DMS53 treated with DMSO at 0.1 percent for 48 hours (cell line): ENCODE measurements at regions not wholly inside any gene's neighbourhood (a gene's known extent, or its start where the extent isn't known, plus 50 kb on each side); places are given as distances from the start of the nearest gene placed in this dataset.

ENCODE experiments used
- DNase-seq: peaks from one replicate; lab custom pipeline; 2025; ENCODE audit not compliant: unreplicated experiment; lab: John Stamatoyannopoulos, UW

DNA sequence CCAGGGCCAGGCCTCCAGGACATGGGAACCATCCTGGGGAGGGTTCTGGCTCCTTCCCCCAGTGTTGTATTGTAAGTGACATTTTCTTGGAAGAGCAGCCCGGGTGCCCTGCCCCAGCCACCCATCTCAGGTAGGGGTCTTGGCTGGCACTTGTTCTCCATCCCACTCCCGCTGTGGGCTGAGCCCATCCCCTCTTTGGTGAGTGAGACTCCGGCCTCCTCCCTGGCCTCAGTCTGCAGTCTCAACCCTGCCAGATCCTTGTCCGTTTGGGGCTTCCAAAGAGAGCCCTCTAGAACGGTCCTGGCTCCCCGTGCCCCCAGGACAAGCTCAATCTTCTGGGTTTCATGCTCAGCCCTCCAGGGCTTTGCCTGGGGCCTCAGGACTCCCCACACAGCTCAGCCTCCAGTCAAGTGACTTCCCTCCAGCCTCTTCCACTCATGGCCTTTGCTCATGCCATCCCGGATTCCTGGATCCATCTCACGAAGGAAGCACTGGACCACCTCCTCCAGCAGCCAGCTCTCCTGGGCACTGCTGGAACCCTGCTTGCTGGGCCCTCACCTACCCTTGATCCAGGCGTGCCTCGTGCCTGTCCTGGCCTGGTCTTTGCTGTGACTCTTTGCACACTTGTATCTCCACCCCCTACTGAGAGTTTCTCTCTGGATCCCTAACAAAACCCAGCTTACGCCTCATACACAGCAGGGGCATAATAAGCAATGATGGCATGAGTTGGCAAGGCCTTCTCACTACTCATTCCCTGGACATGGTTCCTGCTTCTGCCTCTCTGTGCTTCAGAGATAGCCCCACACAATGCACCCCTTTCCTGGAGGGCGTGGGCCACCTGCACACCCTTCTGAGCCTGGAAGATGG is 297.4 kb upstream of the RTL1 start:
- DNase-seq, result no peak

DNA sequence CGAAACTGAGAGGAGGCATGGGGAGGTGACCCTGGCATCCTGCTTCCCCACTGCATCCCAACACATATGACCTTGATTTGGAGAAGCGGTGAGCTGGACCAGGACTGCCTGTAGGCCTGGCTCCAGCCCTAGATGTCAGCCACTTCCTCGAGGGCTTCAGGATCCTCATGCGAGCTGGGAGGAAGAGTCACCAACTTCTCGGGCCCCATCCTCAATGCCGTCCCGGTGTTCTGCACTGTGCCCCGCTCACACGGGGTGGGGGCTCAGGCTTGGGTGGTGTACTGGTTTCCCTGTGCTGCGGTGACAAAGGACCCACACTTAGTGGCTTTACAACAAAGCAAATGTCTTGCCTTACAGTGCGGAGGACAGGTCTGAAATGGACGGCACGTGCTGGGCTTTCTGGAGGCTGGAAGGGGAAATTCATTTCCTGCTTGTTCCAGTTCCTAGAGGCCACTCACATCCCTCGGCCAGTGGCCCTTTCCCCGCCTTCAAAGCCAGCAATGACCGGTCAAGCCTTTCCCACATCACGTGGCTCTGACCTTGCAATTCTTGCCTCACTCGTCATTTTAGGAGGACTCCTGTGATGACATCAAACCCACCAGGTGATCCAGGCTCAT is 298.1 kb upstream of the RTL1 start:
- no peak for DNase-seq

DNA sequence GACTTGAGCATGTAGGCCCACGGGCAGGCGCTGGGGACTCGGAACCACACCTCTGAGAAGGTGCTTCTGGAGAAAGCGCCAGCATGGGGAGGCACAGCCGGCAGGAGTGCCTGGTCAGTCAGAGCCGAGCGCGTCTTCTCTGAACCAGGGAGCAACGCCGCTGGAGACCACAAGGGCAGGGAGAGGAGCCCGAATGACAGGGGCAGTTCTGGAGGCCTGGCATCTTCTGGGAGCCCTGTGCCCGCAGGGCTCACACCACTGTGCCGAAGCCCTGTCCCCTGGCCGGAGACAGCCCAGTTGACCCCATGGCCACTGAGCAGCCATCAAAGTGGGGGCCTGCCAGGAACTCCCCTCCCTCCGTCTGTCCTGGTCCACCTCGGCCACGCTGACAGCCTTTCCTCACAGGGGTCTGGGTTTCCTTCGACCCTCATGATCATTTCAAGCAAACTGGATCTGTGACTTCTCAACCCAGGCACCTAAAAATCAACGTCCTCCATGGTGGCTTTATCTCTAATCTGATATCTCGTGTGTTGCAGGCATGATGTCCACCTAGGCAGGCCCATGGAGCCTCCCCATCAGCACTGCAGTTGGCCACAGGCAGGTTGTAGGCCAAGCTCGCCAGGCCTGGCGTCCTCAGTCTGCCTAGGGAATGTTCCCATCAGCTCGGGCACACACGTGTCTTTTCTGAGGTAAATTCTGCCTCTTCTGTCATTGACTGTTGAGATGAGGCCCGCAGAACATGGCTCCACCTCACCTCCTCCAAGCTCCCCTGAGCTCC is 299.3 kb upstream of the RTL1 start:
- no peak for DNase-seq

DNA sequence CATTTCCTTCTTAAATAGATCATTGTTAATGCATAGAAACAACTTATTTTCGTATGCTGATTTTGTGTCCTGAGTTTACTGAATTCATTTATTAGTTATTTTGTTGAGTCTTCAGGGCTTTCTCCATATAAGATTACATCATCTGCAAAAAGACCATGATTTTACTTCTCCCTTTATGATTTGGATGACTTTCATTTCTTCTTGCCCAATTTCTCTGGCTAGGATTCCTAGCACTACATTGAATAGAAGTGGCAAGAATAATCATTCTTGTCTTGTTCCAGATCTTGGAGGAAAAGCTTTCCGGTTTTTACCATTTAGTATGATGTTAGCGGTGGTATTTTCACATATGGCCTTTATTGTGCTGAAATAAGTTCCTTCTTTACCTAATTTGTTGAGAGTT is 303.0 kb upstream of the RTL1 start:
- DNase-seq, result no peak

DNA sequence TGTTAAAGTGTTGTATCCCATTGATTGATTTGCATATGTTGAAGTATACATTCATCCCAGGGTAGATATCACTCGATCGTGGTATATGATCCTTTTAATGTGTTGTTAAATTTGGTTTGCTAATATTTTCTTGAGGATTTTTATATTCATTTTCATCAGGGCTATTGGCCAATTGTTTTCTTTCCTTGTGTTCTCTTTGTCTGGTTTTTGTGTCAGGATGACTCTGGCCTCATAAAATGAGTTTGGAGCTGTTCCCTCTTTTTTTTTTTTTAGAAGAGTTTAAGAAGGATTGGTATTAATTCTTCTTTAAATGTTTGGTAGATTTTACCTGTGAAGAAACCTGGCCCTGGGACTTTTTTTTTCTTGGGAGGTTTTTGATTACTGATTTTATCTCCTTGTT is 303.5 kb upstream of the RTL1 start:
- no peak for DNase-seq

DNA sequence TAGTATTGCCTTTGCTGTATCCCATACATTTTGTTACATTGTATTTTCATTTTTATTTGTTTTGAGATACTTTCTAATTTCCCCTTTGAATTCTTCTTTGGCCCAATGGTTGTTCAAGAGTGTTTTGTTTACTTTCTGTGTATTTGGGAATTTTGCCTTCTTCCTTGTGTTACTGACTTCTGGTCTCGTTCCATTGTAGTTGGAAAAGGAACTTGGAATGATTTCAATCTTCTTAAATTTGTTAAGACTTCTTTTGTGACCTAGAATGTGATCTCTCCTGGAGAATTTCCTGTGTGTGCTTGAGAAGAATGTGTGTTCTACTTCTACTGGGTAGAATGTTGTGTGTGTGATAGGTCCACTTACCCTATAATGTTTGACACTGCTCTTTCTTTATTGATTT is 304.4 kb upstream of the RTL1 start:
- no peak for DNase-seq

DNA sequence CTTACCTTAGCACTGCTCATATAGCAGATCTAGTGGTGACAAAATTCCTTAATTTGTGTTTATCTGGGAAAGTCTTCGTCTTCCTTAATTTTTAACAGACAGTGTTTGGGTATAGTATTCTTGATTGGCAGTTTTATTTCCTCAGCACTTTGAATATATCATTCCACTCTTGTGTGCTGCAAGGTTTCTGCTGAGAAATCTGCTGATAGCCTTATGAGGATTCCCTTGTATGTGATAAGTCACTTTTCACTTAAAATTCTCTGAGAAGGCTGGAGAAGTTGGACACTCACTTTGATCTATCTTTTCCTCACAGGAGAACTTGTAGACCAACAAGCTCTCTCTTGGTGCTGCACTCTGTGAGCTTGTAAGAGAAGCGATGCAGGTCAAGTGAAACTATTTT is 306.1 kb upstream of the RTL1 start:
- DNase-seq, result no peak

DNA sequence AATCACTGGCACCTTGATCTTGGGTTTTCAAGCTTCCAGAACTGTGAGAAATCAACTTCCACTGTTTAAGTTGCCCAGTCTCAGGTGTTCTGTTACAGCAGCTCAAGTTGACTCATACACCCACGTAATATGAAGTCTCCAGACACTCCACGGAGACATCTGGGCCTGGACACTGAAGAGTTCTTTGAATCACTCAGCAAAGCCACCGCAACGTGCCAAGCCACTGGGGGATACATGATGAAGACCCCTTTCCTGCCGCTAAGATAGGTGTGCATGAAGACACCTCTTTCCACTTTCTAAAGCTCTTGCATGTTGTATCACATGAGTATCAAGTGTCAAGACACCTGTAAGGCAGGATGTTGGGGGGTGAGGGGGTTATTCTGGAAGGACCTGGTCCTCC is 311.7 kb upstream of the RTL1 start:
- DNase-seq, result no peak

DNA sequence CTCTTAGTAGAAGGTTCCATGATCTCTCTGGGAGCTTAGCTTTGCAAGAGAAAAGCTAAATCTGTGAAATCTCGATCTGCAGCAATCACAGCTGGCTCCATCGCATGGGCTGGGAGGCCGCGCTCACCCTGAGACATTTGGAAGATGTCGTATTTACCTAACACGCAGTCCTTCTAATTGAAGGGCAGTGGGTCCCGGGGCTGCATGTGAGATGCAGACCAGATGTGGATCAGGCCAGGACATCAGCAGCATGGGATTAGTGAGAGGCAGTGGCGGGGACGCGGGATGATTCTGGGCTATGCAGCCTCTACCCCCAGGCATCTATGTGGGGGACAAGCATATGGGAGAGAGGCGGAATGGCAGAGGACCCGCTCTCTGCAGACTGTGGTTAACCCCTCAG is 312.4 kb upstream of the RTL1 start:
- no peak for DNase-seq

DNA sequence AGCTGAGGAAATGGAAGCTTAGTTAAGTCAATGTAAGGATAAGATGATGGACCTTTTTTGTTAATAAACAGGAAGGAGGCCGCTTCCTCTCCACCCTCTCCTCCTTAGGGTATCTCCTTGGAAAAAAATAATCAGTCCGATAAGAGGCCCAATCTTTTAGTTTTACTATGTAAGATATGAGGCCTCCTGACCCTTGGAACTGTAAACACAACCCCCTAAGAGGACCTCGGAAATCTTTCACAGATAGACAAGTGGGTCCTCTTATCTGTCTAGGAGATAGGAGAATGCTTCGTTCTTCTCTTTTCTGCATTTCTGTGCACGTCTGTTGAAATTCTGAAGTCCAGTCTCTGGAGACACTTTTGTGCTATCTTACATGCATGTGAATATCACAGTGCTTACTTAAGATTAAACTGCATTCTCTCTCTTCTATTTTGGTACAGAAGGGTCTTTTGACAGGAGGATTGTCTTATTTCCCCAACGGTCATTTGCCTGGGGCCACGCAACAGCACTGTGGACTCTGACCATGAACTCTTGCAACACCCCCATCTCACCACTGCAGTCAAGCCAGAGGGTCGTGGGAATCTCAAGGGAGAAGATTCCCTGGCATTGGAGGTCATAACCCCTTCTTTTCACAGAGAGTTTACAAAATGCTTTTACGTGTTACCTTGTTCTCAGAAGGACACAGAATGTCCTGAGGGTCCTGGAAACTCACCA is 313.0 kb upstream of the RTL1 start:
- no peak for DNase-seq

DNA sequence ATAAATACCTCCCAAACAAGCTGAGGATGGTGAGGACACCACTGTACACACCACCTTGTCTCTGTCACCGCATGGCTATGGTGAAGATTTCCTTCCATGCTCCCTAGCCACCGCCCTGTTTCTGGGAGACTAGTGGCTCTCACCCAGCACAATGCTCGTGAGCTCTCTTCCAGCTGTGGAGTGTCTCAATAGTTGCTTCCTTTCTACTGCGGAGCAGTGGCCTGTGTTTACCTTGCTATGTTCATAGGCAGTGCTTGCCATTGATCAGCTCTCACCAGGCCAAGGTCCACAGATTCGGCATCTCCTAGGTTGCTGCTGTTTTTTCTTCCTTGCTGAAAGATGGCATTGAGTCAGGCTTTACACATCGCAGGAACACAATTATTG is 313.6 kb upstream of the RTL1 start:
- DNase-seq, result no peak

DNA sequence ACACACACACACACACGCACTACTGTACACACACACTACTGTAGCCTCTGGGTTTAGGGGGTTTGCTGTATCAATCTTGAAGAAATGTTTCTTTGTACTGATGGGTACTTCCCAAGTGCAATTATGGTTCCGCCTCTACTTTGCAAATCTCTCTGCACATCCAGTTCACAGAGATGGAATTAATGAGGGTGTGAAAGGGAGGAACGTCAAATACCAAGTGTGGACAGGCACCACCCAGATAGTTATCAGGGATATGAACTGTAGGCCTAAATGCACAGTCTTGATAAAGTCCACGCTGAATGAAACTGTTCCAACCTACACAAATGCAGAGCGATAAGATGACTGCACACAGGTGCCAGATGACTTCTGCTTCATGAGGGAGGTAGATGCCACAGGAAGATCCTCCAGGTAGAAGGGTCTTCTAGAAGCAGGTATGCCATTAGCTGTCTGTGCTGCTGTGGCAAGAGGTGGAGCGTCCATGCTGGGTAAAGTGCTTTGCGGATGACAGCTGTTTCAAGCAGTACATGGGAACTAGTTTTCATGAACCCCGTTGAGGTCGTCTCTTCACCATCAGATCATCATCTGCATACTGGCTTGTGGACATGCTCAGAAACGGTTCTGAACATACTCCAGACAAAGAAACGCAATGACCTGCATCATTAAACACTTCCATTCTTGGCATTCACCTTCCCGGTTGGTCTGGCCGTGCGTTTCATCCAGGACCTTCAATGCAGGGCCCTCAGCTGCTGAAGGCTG is 314.3 kb upstream of the RTL1 start:
- DNase-seq, result no peak

DNA sequence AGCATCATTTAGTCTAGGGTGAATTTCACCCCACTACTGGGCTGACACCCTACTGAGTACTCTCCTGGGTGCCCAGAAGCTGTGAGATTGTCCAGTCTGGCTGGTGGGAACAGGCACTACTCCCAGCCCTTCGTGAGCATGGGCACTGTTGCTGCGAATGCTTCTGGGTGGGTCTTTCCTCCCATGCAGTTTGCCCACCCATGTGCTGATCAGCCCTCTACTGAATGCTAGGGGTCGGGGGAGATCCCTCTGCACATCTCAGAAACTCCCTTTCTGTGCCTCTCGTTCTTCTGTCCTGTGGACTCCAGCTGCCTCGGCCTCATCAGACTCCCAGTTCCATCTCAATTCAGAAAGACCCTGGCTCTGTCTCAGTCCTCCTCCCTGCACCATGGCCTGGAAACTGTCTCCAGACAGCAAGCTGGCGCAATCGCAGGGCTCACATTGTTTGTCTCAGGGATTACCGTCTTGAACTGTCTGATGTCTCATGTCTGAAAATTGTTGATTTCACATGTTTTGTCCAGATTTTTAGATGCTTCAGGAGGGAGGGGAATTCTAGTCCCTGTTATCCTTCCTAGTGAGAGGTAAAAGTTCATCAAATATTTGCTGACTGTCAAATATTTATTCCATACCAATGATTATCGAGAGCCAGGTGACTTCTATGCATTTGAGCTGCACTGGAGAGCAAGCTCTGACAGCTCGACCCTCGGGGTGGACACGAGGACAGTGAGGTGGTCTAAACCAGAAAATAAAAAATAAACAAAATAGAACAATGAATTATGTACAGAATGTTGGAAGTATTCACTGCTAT is 316.6 kb upstream of the RTL1 start:
- no peak for DNase-seq

DNA sequence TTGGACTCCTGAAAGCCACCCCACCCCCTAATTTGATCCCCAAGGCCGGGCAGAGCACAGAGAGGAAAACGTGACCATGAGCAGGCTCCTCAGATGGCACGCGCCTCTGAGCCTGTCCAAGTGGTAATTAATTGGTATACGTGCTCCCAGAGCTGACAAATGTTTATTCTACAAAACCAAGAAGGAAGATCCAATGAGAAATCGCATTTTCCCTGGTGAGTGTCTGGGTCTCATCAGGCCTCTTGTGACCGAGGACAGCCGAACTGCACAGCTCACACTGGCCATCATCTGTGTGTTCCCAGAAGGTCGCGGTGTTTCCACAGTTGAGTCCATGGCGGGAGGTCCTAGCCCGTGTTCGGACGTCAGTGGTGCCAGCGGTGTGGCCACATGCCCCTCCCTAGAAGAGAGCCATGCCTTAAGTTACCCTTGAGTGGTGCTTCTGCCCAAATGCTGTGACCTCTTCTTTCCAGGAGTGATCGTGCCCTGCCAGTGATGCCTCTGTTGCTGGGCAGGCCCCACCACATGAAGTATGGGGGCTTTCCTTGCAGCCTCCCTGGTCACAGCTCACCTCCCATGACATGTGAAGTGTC is 317.5 kb upstream of the RTL1 start:
- DNase-seq, result no peak

DNA sequence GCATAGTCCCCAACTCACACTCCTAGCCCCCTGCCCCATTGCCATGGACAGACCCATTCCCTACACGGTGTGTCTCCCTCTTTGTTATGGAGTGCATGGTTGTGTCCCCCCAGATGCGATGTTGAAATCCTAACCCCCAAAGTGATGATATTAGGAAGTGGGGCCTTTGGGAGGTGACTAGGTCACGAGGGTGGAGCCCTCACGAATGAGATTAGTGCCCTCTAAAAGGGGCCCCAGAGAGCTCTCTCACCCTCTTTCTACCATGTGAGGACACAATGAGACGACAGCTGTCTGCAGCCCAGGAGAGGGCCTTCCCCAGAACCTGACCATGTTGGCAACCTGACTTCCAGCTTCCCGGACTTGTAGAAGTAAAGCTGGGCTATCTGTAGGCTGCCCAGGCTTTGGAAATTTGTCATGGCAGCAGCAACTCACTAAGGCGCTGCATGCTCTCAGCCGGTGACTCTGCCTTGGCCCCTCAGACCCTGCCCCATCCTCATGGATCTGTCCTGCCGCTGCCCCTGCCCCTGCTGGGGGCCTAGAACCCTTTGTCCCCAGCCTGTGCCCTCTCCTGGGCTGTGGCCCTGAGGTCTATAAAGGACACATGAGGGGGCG is 318.1 kb upstream of the RTL1 start:
- no peak for DNase-seq

DNA sequence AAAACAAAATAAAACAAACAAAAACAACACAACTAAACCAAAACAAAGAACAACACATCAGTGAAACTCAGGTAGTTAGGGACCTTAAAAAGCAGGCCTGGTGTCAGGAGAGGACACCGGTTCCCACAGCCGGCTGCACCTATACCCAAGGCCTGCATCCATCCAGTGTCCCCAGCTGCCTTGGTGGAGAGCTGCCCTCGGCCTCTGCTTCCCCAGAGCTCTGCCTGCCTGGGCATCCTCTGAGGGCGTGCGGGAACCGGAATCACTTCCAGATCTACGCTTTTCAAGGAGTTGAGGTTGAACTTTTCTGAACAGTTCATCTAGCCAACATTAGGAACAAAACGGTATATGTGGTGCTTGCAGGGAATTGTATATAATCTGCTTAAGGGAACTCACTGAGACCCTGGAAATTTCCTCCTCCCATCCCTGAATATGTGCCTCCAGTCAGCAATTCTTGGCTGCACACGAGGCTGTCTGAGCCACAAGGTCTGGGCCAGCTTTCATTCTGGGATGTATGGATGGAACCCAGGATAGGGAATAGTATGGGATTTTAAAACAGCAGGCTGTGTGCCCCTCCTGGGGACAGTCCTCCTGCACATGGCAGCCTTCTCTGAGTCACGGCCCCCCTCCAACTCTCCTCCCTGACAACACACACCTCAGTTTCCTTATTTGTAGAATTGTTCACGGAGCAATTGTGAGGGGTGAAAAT is 319.0 kb upstream of the RTL1 start:
- DNase-seq, result no peak

DNA sequence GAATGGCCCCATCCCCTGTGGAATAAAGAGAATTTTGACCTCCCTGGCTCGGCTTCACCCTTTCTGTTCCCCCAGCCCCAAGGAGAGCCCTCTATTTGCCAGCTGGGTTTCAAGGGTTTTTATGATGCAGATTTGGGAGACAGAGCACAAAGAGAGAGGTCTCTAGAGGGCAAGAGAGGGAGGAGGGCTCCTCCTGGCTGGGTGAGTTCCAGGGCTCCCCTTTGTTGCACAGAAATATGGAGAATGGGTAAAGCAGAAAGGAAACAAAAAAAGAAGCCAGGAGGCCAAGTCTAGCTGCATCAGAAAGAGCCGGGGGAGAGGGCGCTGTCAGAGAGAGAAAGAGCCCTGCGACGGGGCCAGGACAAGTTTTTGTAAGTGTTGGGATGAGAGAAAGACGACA is 319.6 kb upstream of the RTL1 start:
- no peak for DNase-seq

DNA sequence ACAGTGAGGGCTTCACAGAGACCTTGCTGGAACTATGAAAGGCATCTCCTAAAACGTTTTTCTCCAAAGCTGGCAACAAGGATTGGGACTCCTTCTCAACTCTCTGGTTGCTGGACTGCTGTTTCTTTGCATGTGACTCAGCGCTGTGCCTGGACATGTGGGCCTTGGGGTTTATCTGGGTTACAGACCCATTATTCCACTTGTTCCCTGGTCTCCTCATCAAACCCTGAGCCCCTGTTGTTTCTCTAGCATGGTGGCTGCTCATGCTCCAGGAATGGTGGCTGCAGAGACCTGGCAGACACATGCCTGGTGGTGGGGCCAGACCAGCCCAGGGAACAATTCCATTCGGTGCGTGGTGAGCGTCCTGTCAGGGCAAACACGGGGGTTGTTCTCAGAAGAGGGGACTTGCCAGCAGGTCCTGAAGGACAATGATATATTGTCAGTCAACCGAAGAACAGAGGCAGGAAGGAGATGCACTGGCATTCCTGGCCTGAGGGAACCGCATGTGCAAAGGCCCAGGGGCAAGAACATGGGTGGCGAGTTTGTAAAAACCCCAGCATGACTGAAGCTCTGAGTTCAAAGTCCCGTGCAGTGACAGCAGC is 320.1 kb upstream of the RTL1 start:
- no peak for DNase-seq
